HEK293T (cell line): ENCODE measurements at regions not wholly inside any gene's neighbourhood (a gene's known extent, or its start where the extent isn't known, plus 50 kb on each side); places are given as distances from the start of the nearest gene placed in this dataset.

Experiments
- ARNT ChIP-seq: fragments of 450-650 bp; IDR thresholded peaks from 2 replicates; pipeline ENCODE4 v1.6.1; 2017; ENCODE audit warnings: mild to moderate bottlenecking
- BHLHE40 ChIP-seq: fragments of 450-650 bp; IDR thresholded peaks from 2 replicates; pipeline ENCODE4 v1.6.1; 2016; ENCODE audit warnings: mild to moderate bottlenecking, moderate library complexity, borderline replicate concordance
- CTBP1 ChIP-seq: fragments of 450-650 bp; IDR thresholded peaks from 2 replicates; pipeline ENCODE4 v1.6.1; 2016; ENCODE audit warnings: borderline replicate concordance
- ELF4 ChIP-seq: fragments of 450-650 bp; IDR thresholded peaks from 2 replicates; pipeline ENCODE4 v1.6.1; 2017; ENCODE audit warnings: antibody characterized with exemption
- FOXA1 ChIP-seq: fragments of 450-650 bp; IDR thresholded peaks from 2 replicates; pipeline ENCODE4 v1.6.1; 2016; ENCODE audit warnings: mild to moderate bottlenecking
- FOXK2 ChIP-seq: fragments of 450-650 bp; IDR thresholded peaks from 2 replicates; pipeline ENCODE4 v1.6.1; 2016; ENCODE audit warnings: mild to moderate bottlenecking
- FOXM1 ChIP-seq: fragments of 450-650 bp; IDR thresholded peaks from 2 replicates; pipeline ENCODE4 v1.6.1; 2017; ENCODE audit warnings: mild to moderate bottlenecking, borderline replicate concordance
- HDGF ChIP-seq: fragments of 450-650 bp; IDR thresholded peaks from 2 replicates; pipeline ENCODE4 v1.6.1; 2017; ENCODE audit warnings: antibody characterized with exemption, borderline replicate concordance
- LEF1 ChIP-seq: fragments of 450-650 bp; IDR thresholded peaks from 2 replicates; pipeline ENCODE4 v1.6.1; 2017; ENCODE audit warnings: mild to moderate bottlenecking, borderline replicate concordance
- SP1 ChIP-seq: fragments of 450-650 bp; IDR thresholded peaks from 2 replicates; pipeline ENCODE4 v1.6.1; 2017
- SUZ12 ChIP-seq: fragments of 450-650 bp; IDR thresholded peaks from 2 replicates; pipeline ENCODE4 v1.6.1; 2016; ENCODE audit warnings: mild to moderate bottlenecking
- TARDBP ChIP-seq: fragments of 450-650 bp; IDR thresholded peaks from 2 replicates; pipeline ENCODE4 v1.6.1; 2016
- ZNF384 ChIP-seq: fragments of 450-650 bp; IDR thresholded peaks from 2 replicates; pipeline ENCODE4 v1.6.1; 2016
- TF ChIP-seq, protein P1 (sequence below): fragments of 450-650 bp; IDR thresholded peaks from 2 replicates; pipeline ENCODE4 v1.6.1; 2016

DNA sequence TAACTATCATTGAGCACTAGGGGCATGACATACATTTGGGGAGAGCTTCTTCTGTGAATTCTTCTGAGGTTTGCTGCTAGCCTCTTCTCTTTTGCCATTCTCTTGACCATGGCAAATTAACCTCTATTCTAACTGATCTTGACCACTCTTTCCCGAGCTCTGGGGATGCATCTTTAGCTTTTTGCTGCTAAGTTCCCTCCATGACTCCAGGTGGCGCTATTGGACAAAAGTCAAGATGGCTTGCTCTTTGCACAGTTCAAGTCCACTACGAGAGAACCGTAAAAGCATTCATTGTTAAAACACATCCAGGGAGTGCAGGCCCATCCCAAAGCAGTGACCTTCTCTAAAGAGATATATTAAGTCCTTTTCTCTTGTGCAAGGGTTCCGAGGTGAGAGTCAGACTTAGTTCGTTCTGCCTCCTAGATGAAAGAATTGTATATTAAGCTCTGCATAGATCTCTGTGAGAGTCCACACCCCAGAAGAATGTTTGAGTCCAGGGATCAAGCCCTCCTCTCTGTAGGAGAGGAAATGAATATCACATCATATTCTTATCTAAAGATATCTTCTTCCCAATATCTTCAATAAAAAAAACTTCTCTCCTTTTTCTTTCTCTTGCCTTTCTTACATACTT, 1152.9 kb upstream of the CDH6 start:
- TF ChIP-seq SUZ12 (no peak), HDGF (no peak), ARNT (no peak), LEF1 (no peak), BHLHE40 (no peak), SP1 (no peak), ZNF384 (no peak), FOXA1 (no peak), ELF4 (no peak), FOXM1 (no peak), TARDBP (no peak), FOXK2 (no peak), CTBP1 (no peak)
- TF ChIP-seq, protein P1, sequence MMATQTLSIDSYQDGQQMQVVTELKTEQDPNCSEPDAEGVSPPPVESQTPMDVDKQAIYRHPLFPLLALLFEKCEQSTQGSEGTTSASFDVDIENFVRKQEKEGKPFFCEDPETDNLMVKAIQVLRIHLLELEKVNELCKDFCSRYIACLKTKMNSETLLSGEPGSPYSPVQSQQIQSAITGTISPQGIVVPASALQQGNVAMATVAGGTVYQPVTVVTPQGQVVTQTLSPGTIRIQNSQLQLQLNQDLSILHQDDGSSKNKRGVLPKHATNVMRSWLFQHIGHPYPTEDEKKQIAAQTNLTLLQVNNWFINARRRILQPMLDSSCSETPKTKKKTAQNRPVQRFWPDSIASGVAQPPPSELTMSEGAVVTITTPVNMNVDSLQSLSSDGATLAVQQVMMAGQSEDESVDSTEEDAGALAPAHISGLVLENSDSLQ = no peak
